ENCODE measurements at regions not wholly inside any gene's neighbourhood (a gene's known extent, or its start where the extent isn't known, plus 50 kb on each side); places are given as distances from the start of the nearest gene placed in this dataset.

DNA sequence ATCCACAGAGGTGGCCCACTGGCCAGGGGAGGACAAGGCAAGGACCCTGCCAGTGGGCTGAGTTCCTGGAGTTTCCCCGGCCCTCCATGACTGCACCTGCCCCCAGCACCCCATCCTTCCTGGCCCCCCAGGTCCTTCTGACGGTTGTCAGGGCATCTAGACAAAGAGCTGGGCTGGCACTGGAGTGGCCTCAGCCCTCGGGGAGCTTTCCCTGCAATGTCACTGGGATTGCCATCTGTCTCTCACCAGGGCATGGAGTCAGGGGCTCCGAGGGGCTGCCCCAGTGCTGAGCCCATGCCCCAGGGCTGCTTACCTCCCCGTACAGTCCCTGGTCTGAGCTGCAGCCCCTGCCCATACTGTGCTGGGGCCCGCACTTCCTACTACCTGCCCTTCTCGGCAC is 446.5 kb upstream of the MKI67 start:
- no peak for TF ChIP-seq EZH2 (IDR thresholded peaks at IDR 0.05)
- TF ChIP-seq, protein P1, sequence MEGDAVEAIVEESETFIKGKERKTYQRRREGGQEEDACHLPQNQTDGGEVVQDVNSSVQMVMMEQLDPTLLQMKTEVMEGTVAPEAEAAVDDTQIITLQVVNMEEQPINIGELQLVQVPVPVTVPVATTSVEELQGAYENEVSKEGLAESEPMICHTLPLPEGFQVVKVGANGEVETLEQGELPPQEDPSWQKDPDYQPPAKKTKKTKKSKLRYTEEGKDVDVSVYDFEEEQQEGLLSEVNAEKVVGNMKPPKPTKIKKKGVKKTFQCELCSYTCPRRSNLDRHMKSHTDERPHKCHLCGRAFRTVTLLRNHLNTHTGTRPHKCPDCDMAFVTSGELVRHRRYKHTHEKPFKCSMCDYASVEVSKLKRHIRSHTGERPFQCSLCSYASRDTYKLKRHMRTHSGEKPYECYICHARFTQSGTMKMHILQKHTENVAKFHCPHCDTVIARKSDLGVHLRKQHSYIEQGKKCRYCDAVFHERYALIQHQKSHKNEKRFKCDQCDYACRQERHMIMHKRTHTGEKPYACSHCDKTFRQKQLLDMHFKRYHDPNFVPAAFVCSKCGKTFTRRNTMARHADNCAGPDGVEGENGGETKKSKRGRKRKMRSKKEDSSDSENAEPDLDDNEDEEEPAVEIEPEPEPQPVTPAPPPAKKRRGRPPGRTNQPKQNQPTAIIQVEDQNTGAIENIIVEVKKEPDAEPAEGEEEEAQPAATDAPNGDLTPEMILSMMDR (IDR thresholded peaks at IDR 0.05): no peak
- no peak for TF ChIP-seq EZH2phosphoT487 (IDR thresholded peaks at IDR 0.05)
